Activated CD8-positive, alpha-beta memory T cell treated with anti-CD3 and anti-CD28 coated beads, Interleukin-2, amount 10 ng/mL, durations not matched to agents 7 days and 5 days (primary cell): ENCODE measurements at regions not wholly inside any gene's neighbourhood (a gene's known extent, or its start where the extent isn't known, plus 50 kb on each side); places are given as distances from the start of the nearest gene placed in this dataset.

Experiments used
- ATAC-seq: fragments of 150-1000 bp; cut with Tn5 transposase; one replicate; pipeline ENCODE4 v1.10.0; 2021; ENCODE audit warnings: moderate library complexity
- CTCF ChIA-PET: fragments of 350-600 bp; sonication (Branson Sonifier 250); formaldehyde crosslinking; loops from one replicate; lab custom pipeline; 2021; ENCODE audit warnings: antibody characterized with exemption; lab: Charles Lee
- DNase-seq: peaks from one replicate; pipeline ENCODE4 v3.0.0-alpha.2; 2020
- H3K27ac Mint-ChIP-seq: one replicate; pipeline ENCODE4 v1.8.0; 2021; ENCODE audit warnings: mild to moderate bottlenecking, mixed read lengths
- H3K27me3 Mint-ChIP-seq: one replicate; pipeline ENCODE4 v1.8.0; 2021; ENCODE audit warnings: mixed read lengths
- H3K36me3 Mint-ChIP-seq: one replicate; pipeline ENCODE4 v1.8.0; 2021; ENCODE audit warnings: mild to moderate bottlenecking, mixed read lengths
- H3K4me1 Mint-ChIP-seq: one replicate; pipeline ENCODE4 v1.8.0; 2021; ENCODE audit warnings: mixed read lengths
- H3K4me3 Mint-ChIP-seq: one replicate; pipeline ENCODE4 v1.8.0; 2021; ENCODE audit warnings: mild to moderate bottlenecking, moderate library complexity, mixed read lengths
- H3K9me3 Mint-ChIP-seq: one replicate; pipeline ENCODE4 v1.8.0; 2022; ENCODE audit warnings: low read depth, mixed read lengths

GRCh38 chr3:23669541-23670255, 136.1 kb upstream of the UBE2E1 start:
- Mint-ChIP-seq H3K27me3 (peaks cover 31% of the 10 kb centered on the region), H3K9me3 (no peaks in the 10 kb centered on the region), H3K4me1 (no peaks in the 10 kb centered on the region), H3K4me3 (no peak overlapping the region), H3K36me3 (no peaks in the 10 kb centered on the region), H3K27ac (no peak overlapping the region)
- ATAC-seq (no peak), DNase-seq (no peak)
- CTCF ChIA-PET: no interaction called here

GRCh38 chr3:23671851-23672589, 133.7 kb upstream of the UBE2E1 start:
- ATAC-seq: no peak
- no peak overlapping the region for H3K27ac Mint-ChIP-seq
- no peaks in the 10 kb centered on the region for H3K9me3 Mint-ChIP-seq
- no peak overlapping the region for H3K4me3 Mint-ChIP-seq
- DNase-seq: no peak
- H3K4me1 Mint-ChIP-seq: no peaks in the 10 kb centered on the region
- H3K27me3 Mint-ChIP-seq: peaks cover 31% of the 10 kb centered on the region
- H3K36me3 Mint-ChIP-seq: no peaks in the 10 kb centered on the region
- CTCF ChIA-PET: no interaction called here

GRCh38 chr3:23672628-23673027, 133.1 kb upstream of the UBE2E1 start:
- Mint-ChIP-seq H3K36me3 (no peaks in the 10 kb centered on the region), H3K27ac (no peak overlapping the region)
- ATAC-seq: no peak

GRCh38 chr3:23675010-23675409, 130.7 kb upstream of the UBE2E1 start:
- no peaks in the 10 kb centered on the region for H3K9me3 Mint-ChIP-seq
- ATAC-seq (no peak), DNase-seq (no peak)
- CTCF ChIA-PET: no interaction called here
- H3K4me1 Mint-ChIP-seq: no peaks in the 10 kb centered on the region
- H3K27me3 Mint-ChIP-seq: peaks cover 26% of the 10 kb centered on the region
- no peak overlapping the region for H3K4me3 Mint-ChIP-seq
- no peaks in the 10 kb centered on the region for H3K36me3 Mint-ChIP-seq
- no peak overlapping the region for H3K27ac Mint-ChIP-seq

More at GRCh38 chr3:23672628-23673027, 133.1 kb upstream of the UBE2E1 start:
- H3K27me3 Mint-ChIP-seq: peaks cover 31% of the 10 kb centered on the region
- CTCF ChIA-PET: no interaction called here
- DNase-seq: no peak
- no peaks in the 10 kb centered on the region for H3K9me3 Mint-ChIP-seq
- no peak overlapping the region for H3K4me3 Mint-ChIP-seq
- no peaks in the 10 kb centered on the region for H3K4me1 Mint-ChIP-seq

GRCh38 chr3:23676093-23676492, 129.7 kb upstream of the UBE2E1 start:
- CTCF ChIA-PET: no interaction called here
- H3K36me3 Mint-ChIP-seq: no peaks in the 10 kb centered on the region
- no peaks in the 10 kb centered on the region for H3K4me1 Mint-ChIP-seq
- peaks cover 17% of the 10 kb centered on the region for H3K27me3 Mint-ChIP-seq
- no peak overlapping the region for H3K27ac Mint-ChIP-seq
- ATAC-seq (no peak), DNase-seq (no peak)
- H3K4me3 Mint-ChIP-seq: no peak overlapping the region
- no peaks in the 10 kb centered on the region for H3K9me3 Mint-ChIP-seq

GRCh38 chr3:23682646-23683045, 123.1 kb upstream of the UBE2E1 start:
- no peaks in the 10 kb centered on the region for H3K36me3 Mint-ChIP-seq
- H3K9me3 Mint-ChIP-seq: no peaks in the 10 kb centered on the region
- DNase-seq (no peak), ATAC-seq (no peak)
- H3K4me3 Mint-ChIP-seq: no peak overlapping the region
- no peaks in the 10 kb centered on the region for H3K27me3 Mint-ChIP-seq
- no peak overlapping the region for H3K27ac Mint-ChIP-seq
- no peaks in the 10 kb centered on the region for H3K4me1 Mint-ChIP-seq
- CTCF ChIA-PET: no interaction called here

GRCh38 chr3:23685541-23686258, 120.1 kb upstream of the UBE2E1 start:
- no peaks in the 10 kb centered on the region for H3K36me3 Mint-ChIP-seq
- CTCF ChIA-PET: no interaction called here
- ATAC-seq (no peak), DNase-seq (no peak)
- no peak overlapping the region for H3K27ac Mint-ChIP-seq
- H3K27me3 Mint-ChIP-seq: peaks cover 6% of the 10 kb centered on the region
- H3K4me1 Mint-ChIP-seq: no peaks in the 10 kb centered on the region
- H3K9me3 Mint-ChIP-seq: no peaks in the 10 kb centered on the region
- no peak overlapping the region for H3K4me3 Mint-ChIP-seq

- H3K36me3 Mint-ChIP-seq: no peaks in the 10 kb centered on the region
- CTCF ChIA-PET: no interaction called here
- no peaks in the 10 kb centered on the region for H3K9me3 Mint-ChIP-seq
- H3K4me1 Mint-ChIP-seq: no peaks in the 10 kb centered on the region
- no peak overlapping the region for H3K4me3 Mint-ChIP-seq
- H3K27ac Mint-ChIP-seq: no peak overlapping the region
- no peak for ATAC-seq
- DNase-seq: no peak
- peaks cover 6% of the 10 kb centered on the region for H3K27me3 Mint-ChIP-seq
Observed at GRCh38 chr3:23686519-23686918, 119.2 kb upstream of the UBE2E1 start.

- no peak for ATAC-seq
- Mint-ChIP-seq H3K9me3 (no peaks in the 10 kb centered on the region), H3K27ac (no peak overlapping the region), H3K27me3 (peaks cover 6% of the 10 kb centered on the region), H3K4me3 (no peak overlapping the region), H3K4me1 (no peaks in the 10 kb centered on the region), H3K36me3 (no peaks in the 10 kb centered on the region)
- DNase-seq: no peak
- CTCF ChIA-PET: no interaction called here
Observed at GRCh38 chr3:23691357-23691895, 114.3 kb upstream of the UBE2E1 start.

- no peak for ATAC-seq
- no peak overlapping the region for H3K4me3 Mint-ChIP-seq
- no peak overlapping the region for H3K27ac Mint-ChIP-seq
- no peaks in the 10 kb centered on the region for H3K4me1 Mint-ChIP-seq
- no peaks in the 10 kb centered on the region for H3K27me3 Mint-ChIP-seq
- H3K36me3 Mint-ChIP-seq: no peaks in the 10 kb centered on the region
- no peaks in the 10 kb centered on the region for H3K9me3 Mint-ChIP-seq
- CTCF ChIA-PET: no interaction called here
- no peak for DNase-seq
Observed at GRCh38 chr3:23696842-23697241, 108.9 kb upstream of the UBE2E1 start.

GRCh38 chr3:23697416-23697815, 108.3 kb upstream of the UBE2E1 start:
- H3K27ac Mint-ChIP-seq: no peak overlapping the region
- CTCF ChIA-PET: no interaction called here
- no peaks in the 10 kb centered on the region for H3K27me3 Mint-ChIP-seq
- ATAC-seq (no peak), DNase-seq (no peak)
- H3K4me3 Mint-ChIP-seq: no peak overlapping the region
- no peaks in the 10 kb centered on the region for H3K9me3 Mint-ChIP-seq
- H3K4me1 Mint-ChIP-seq: no peaks in the 10 kb centered on the region
- H3K36me3 Mint-ChIP-seq: no peaks in the 10 kb centered on the region

- H3K27me3 Mint-ChIP-seq: no peaks in the 10 kb centered on the region
- H3K9me3 Mint-ChIP-seq: no peaks in the 10 kb centered on the region
- no peak for ATAC-seq
- no peak for DNase-seq
- CTCF ChIA-PET: no interaction called here
- H3K4me3 Mint-ChIP-seq: no peak overlapping the region
- H3K36me3 Mint-ChIP-seq: no peaks in the 10 kb centered on the region
- no peak overlapping the region for H3K27ac Mint-ChIP-seq
- H3K4me1 Mint-ChIP-seq: no peaks in the 10 kb centered on the region
Observed at GRCh38 chr3:23698652-23699313, 107.0 kb upstream of the UBE2E1 start.

- CTCF ChIA-PET: no interaction called here
- H3K4me3 Mint-ChIP-seq: no peak overlapping the region
- H3K4me1 Mint-ChIP-seq: no peaks in the 10 kb centered on the region
Observed at GRCh38 chr3:23700616-23701015, 105.1 kb upstream of the UBE2E1 start.

More at GRCh38 chr3:23700616-23701015, 105.1 kb upstream of the UBE2E1 start:
- Mint-ChIP-seq H3K27me3 (peaks cover 3% of the 10 kb centered on the region), H3K27ac (no peak overlapping the region), H3K9me3 (no peaks in the 10 kb centered on the region), H3K36me3 (no peaks in the 10 kb centered on the region)
- ATAC-seq (no peak), DNase-seq (no peak)
